K562 (cell line): ENCODE measurements at regions not wholly inside any gene's neighbourhood (a gene's known extent, or its start where the extent isn't known, plus 50 kb on each side); places are given as distances from the start of the nearest gene placed in this dataset.

Experiments
- CCAR2 ChIP-seq: fragments of 200-400 bp; formaldehyde crosslinking; IDR thresholded peaks from 2 replicates; pipeline ENCODE4 v1.6.1; 2017; ENCODE audit warnings: mild to moderate bottlenecking, low read depth, low read length
- FOXA1 ChIP-seq: fragments of 450-650 bp; IDR thresholded peaks from 2 replicates; pipeline ENCODE4 v1.6.1; 2016; ENCODE audit warnings: mild to moderate bottlenecking, borderline replicate concordance
- JUN ChIP-seq, 2 experiments: sonication (generic) in 1 of 2; formaldehyde crosslinking in 1 of 2; IDR thresholded peaks; 2 replicates each; pipeline versions ENCODE4 v1.6.1 to v1.8.0; 2012 to 2022; ENCODE audit warnings: borderline replicate concordance in 2 of 2, mild to moderate bottlenecking in 2 of 2, improper control_type of control experiment in 1 of 2, low read depth in 1 of 2, low read length in 1 of 2, missing genetic modification reagents in 1 of 2
- MEF2A ChIP-seq: IDR thresholded peaks from 2 replicates; pipeline ENCODE4 v1.6.1; 2011; ENCODE audit warnings: low read depth, mild to moderate bottlenecking, low read length, moderate library complexity; ENCODE audit not compliant: control insufficient read depth
- RBBP5 ChIP-seq: fragments of 200-600 bp; sonication (generic); IDR thresholded peaks from 2 replicates; pipeline ENCODE4 v1.6.1; 2012; ENCODE audit warnings: borderline replicate concordance, mild to moderate bottlenecking, low read length, control low read depth, inconsistent platforms; ENCODE audit not compliant: insufficient read depth, poor library complexity, severe bottlenecking
- SMAD3 ChIP-seq: fragments of 450-650 bp; formaldehyde crosslinking; conservative IDR thresholded peaks from 2 replicates; pipeline ENCODE4 v1.4.0; 2020; ENCODE audit warnings: mild to moderate bottlenecking
- SNRNP70 ChIP-seq: fragments of 200-400 bp; formaldehyde crosslinking; optimal IDR thresholded peaks from 2 replicates; pipeline ENCODE3; 2017; ENCODE audit warnings: low read depth, low read length
- TAF1 ChIP-seq: IDR thresholded peaks from 2 replicates; pipeline ENCODE4 v1.6.1; 2011; ENCODE audit warnings: mild to moderate bottlenecking, low read length, moderate library complexity; ENCODE audit not compliant: insufficient read depth, control insufficient read depth, severe bottlenecking; ENCODE audit errors: extremely low read depth
- TF ChIP-seq, protein P1 (sequence below): sonication (generic); formaldehyde crosslinking; IDR thresholded peaks from 2 replicates; pipeline ENCODE4 v1.5.0; 2020; ENCODE audit warnings: missing genetic modification reagents
- TF ChIP-seq, protein P2 (sequence below), 3 experiments: IDR thresholded peaks in 2 of 3; conservative IDR thresholded peaks in 1 of 3; 2 replicates each; pipeline ENCODE4 v1.5.1; 2011 to 2012; ENCODE audit warnings: low read length in 3 of 3, mild to moderate bottlenecking in 3 of 3, control low read depth in 2 of 3, improper control_type of control experiment in 1 of 3, inconsistent platforms in 1 of 3, low read depth in 1 of 3, mixed read lengths in 1 of 3, moderate library complexity in 1 of 3; ENCODE audit not compliant: insufficient read depth in 2 of 3

DNA sequence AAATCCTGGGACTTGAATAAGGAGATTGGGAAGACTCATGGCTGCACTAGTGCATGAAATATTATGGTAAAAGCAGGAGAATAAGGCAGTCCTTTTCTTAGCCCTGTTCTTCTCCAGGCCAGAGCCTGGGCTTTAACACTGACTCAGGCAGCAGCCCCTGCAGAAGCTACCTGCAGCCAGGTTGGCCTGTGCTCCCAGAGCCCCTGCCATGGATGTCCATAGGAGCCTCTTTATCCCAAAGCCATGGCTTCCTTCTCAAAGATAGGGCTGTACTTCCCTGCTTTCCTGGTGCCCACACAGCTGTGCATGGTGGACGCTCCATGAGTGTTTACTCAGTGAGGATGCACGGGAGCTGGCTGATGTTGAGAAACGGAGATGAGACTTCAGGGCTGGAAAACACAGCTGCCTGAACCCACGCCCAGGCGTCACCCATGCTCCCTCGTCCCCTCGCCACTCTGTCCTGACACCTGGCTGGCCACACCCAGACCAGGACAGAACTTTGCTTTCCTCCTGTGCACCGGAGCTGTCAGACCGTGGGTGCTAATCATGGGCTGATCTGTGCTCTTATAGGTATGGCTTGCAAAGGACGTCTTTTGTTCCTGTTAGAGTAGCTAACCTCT is 135.5 kb downstream of the GLI2 start:
- TF ChIP-seq, protein P1, sequence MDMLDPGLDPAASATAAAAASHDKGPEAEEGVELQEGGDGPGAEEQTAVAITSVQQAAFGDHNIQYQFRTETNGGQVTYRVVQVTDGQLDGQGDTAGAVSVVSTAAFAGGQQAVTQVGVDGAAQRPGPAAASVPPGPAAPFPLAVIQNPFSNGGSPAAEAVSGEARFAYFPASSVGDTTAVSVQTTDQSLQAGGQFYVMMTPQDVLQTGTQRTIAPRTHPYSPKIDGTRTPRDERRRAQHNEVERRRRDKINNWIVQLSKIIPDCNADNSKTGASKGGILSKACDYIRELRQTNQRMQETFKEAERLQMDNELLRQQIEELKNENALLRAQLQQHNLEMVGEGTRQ (CRISPR knock-in tag): no peak
- TF ChIP-seq FOXA1: no peak
- no peak for TF ChIP-seq MEF2A
- TF ChIP-seq JUN (IDR thresholded peaks at IDR 0.05; ENCODE audit: borderline replicate concordance, low read depth, low read length): no peak
- TF ChIP-seq JUN (CRISPR knock-in tag; IDR thresholded peaks at IDR 0.05; ENCODE audit: borderline replicate concordance): no peak
- no peak for TF ChIP-seq TAF1
- no peak for TF ChIP-seq CCAR2
- TF ChIP-seq, protein P2, sequence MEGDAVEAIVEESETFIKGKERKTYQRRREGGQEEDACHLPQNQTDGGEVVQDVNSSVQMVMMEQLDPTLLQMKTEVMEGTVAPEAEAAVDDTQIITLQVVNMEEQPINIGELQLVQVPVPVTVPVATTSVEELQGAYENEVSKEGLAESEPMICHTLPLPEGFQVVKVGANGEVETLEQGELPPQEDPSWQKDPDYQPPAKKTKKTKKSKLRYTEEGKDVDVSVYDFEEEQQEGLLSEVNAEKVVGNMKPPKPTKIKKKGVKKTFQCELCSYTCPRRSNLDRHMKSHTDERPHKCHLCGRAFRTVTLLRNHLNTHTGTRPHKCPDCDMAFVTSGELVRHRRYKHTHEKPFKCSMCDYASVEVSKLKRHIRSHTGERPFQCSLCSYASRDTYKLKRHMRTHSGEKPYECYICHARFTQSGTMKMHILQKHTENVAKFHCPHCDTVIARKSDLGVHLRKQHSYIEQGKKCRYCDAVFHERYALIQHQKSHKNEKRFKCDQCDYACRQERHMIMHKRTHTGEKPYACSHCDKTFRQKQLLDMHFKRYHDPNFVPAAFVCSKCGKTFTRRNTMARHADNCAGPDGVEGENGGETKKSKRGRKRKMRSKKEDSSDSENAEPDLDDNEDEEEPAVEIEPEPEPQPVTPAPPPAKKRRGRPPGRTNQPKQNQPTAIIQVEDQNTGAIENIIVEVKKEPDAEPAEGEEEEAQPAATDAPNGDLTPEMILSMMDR (IDR thresholded peaks at IDR 0.05 in 2 of 3, conservative IDR thresholded peaks at IDR 0.05 in 1 of 3; ENCODE audit: insufficient read depth in 2 of 3, low read depth in 1 of 3, low read length in 3 of 3): no peak
- no peak for TF ChIP-seq SNRNP70
- no peak for TF ChIP-seq RBBP5
- TF ChIP-seq SMAD3 (CRISPR knock-in tag): no peak
